NCI-H748 (cell line): ENCODE measurements at regions not wholly inside any gene's neighbourhood (a gene's known extent, or its start where the extent isn't known, plus 50 kb on each side); places are given as distances from the start of the nearest gene placed in this dataset.

Source experiments
- DNase-seq: peaks from one replicate; lab custom pipeline; 2025; ENCODE audit not compliant: unreplicated experiment; lab: John Stamatoyannopoulos, UW

DNA sequence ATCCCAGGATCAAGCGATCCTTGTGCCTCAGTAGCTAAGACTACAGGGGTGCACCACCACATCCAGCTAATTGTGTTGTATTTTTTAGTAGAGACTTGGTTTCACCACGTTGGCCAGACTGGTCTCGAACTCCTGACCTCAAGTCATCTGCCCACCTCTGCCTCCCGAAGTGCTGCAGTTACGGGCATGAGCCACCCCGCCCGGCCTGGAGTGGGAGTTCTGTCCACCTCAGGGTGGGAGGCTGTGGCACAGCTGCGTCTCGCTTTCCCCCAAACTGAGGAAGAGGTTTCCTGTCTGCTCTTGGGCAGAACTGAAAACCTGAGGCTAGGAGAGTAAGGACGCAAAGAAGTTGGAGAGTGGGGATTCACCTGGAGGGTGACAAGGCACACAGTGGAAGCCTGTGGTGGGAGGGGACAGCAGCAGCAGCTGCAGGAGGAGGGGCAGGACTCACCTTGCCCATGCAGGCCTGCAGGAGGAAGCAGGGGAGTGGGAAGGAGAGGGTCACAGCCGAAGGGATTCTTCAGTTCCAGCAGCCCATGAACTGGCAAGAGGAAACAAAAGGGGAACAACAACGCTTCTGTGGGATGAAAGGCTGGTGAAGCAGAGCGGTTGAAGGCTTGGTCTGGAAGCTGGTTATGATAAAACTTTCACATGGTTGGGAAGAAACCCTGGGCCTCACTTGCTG is 181.4 kb downstream of the GAS1 start:
- DNase-seq, result no peak

DNA sequence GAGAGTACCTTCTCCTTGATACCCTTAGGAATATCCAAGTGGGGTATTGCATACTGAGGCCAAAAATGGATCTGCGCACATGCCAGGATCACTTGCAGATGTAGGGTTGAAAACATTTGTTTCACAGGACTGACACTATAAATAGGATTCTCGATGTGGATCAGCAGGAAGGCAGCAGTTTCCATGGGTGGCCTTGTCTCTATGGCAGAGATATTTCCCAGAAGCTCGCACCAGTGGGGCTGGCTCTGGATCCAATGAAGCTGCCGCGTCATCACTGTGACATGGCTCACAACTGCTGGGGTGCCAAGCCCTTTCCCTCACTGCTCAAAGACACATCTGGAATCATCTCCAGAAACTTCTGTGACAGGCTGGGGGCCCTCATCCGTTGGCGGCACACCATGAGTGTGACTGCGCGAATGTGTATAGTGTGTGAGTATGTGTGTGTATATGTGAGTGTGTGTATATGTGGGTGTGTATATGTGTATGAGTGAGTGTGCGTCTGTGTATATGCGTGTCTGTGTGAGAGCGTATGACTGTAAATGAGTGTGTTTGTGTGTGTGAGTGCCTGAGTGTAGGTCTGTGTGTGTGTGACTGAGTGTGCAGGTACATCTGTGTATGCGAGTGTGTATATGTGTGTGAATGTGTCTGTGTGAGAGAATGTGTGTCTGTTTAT is 182.5 kb downstream of the GAS1 start:
- no peak for DNase-seq

DNA sequence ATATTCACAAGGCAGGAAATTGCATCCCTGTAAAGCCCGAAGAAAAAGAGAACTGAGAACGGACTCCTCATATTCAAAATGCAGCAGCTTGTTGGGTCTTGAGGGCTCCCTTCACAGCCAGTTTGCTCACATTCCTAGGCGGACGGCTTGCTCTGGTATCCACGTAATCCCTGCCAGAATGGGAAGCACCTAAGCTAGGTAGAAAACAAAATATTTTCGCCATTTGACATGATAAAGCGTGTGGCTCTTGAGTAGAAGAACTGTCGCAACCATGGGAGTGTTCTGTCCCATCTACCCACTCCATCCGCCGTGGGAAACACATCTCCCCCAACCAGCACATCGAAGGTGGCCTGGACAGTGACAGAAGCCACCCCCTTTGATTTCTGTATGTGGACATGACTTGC is 183.1 kb downstream of the GAS1 start:
- DNase-seq, result no peak

DNA sequence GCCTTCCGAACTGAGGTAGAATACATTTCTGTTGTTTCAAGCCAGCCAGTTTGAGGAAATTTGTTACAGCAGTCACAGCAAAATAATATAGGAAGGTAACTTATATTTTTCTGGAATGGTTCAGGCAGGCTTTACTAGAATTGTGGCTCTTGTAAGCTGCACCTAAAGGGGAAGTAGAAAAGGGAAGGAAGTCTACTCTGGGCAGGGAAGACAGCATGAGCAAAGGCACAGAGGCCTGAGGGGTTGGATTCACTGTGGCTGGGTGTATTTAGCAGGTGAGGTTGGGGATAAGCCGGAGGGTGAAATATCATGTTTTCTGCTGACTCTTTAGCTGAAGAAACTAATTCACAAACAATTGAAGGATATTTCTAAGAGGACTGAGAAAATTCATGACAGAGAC is 183.5 kb downstream of the GAS1 start:
- DNase-seq, result no peak

DNA sequence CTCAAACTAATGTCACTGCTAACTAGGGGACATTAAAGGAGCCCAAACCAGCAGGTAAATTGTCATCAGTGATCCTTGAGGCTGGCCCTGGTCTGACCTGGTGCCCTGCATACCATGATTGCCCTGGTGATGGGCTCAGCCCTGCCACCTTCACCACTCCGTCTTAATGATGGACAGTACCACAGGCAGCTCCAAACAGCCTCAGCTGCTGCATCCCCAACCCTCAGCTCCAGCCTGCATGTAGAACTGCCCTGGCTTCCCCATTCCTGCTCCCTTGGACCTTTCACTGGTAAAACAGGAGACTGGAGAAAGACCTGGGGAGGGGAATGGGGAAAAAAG is 190.0 kb downstream of the GAS1 start:
- no peak for DNase-seq

DNA sequence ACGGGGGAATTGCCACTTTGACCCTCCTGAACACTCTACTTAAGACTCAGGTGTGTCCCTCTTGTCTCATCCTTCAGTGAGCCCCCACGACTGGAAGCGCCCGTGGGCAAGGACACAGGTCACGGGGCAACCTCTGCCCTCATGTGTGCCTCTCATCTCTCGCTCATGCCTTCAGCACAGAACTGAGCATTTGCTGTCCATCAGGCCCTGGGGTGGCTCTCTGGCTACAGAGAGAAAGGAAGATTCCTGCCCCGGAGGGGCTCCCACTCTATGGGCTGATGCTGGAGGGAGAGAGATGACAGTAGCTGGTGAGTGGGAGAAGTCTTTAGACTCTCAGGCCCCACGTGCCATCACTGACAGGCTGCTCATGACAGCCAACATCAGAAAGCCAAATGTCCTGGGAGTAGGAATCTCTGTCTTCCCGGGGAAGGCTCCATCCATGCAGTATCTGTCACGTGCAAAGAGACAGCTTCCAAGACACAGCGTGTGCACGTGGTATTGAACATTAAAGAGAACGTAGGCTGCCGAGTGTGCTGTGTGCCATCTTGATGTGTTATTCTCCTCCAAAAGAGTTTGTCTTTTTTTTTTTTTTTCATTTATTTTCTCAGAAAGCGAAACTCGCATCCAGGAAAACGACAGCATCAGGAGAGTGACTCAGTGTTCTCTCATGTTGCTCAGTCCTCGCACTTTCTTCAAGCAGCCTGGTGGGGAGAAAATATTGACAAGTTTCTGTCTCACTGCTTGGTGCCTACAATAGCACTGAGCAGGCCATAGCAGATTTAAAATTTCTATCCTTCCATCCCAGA is 190.5 kb downstream of the GAS1 start:
- DNase-seq, result no peak

DNA sequence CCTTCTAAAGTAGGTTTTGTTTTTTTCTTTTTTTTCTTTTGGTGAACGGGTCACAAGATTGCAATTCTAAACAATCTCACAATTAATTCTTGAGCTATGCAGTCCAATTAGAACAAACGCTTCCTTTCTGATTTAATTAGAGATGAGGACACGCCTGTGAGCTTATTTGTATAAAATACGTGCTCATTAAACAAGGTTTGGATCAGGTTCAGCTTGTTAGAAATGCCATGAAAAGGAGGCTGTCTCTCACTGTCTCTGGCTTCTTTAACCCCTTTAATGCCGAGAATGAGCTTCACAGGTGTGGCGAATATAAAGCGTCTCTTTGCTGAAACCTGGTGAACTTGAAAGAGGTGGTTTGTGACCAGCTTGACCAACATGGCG is 191.8 kb downstream of the GAS1 start:
- no peak for DNase-seq

DNA sequence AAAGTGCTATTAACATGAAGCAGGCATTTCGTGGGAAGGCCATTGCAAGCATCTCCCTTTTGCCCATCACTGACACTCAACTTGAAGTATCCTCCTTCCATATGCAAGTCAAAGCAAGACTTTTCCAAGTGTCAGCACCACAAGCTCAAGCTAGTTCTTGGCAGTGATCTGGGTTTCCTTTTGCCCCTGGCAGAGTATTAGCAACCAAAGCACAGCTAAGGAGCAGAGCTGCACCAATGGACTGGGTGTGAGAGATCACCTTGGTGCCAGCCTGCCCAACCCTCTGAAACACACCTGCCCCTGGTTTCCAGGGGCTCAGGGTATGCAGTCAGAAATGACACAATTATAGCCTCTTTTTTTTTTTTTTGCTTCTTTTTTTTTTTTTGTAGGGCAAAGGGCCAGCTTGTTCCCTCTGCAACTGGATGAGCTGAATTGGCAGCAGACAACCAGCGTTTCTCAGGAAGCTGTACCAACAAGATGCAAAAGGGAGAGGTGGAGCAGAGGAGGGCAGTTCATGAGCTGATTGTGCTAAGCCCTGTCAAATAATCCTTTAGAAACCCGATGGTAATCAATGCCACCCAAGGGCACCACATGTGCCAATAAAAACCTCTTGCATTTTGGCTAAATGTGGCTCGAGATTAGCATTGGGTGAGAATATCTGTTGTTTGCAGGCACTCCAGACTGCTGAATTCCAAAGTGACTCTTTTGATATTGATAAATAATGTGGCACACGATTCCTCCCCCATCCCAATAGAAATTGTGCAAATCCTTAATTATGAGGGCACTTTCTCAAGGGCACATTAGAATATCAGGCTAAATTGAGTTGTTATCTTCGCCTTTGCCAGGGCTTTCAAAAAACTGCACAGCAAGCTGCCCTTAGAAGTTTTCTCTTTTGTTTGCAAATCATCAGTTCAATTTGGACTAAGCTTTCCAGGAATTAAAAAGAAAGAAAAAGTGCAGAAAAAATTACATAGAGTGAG is 192.4 kb downstream of the GAS1 start:
- DNase-seq, result no peak

DNA sequence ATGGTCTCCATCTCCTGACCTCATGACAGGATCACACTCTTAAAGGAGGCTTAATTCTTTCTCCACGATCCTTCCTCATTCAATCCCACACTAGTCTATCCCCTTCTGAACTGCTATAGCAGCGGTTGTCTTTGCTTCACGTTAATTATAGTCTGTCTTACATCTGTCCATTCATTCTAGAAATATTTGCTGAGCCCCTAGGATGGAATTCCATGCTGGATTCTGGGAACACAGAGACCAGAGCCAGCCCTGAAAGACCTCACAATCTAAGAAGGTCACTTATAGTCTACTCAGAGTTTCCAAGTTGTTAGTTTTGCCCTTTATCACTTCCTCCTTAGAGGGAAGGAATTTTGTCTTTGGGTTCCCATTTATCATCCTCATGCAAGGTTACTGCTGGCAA is 193.5 kb downstream of the GAS1 start:
- DNase-seq, result no peak

DNA sequence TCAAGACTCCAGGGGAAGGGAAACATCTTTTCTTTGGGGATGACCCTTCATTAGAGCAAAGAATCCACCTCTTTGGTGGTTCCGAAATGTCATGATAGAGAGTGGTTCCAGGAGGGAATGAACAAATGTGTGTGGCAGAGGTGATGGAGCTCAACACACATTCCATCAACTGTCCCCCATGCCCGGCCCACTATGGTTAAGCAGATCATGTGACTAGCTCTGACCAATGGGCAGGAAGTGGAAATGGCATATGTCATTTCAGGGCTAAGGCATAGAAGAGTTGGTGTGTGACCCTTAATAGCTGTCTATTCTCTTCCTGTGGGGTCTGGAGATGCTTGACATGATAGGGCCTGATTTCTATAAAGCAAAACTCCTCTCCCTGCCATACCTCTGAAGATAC is 194.6 kb downstream of the GAS1 start:
- no peak for DNase-seq

DNA sequence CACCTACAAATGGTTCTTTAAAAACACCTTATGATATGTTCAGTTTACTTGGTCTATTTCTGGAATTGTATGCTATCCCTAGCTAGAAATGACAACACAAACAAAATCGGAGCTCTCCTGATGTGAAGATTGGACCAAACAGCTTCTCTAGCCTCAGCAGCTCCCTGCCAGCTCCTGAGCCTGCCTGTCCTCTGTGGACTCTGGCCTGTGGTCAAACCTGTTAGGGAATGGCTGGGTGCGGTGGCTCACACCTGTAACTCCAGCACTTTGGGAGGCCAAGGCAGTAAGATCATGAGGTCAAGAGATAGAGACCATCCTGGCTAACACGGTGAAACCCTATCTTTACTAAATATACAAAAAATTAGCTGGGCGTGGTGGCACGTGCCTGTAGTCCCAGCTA is 195.3 kb downstream of the GAS1 start:
- no peak for DNase-seq

DNA sequence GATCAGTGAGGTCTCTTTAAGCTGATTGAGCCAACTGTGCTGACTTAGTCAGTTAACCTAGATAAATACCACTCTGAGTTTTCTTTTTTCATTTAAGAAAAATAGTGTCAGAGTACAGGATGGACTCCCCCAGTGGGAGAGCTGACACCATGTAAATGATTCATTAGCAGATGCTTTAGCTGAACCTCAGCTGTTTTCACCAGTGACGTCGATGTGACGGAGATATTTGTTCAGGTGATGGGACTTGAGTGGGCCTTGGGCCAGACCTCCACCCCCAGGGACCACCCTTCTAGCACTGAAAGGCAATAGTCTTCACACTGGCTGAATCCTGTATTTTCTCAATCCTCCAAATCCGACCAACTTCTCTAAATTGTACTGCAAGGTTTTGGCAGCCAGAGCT is 196.1 kb downstream of the GAS1 start:
- DNase-seq, result no peak

DNA sequence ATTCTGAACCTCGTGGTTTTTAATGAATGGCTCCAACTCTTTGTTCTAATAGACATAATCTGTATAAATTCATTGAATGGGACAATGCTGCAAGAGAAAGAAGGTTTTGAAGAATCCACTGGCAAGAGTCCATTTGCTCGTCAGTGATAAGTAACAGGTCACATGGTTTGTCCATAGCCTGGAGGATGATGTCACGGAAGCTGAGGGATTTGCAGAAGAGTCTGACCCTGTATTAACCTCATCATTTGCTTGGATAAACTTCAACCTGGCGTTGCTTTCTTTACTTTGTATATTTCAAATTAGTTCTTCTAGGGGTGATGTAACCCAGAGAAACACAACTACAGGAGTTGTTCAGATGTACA is 197.4 kb downstream of the GAS1 start:
- no peak for DNase-seq

DNA sequence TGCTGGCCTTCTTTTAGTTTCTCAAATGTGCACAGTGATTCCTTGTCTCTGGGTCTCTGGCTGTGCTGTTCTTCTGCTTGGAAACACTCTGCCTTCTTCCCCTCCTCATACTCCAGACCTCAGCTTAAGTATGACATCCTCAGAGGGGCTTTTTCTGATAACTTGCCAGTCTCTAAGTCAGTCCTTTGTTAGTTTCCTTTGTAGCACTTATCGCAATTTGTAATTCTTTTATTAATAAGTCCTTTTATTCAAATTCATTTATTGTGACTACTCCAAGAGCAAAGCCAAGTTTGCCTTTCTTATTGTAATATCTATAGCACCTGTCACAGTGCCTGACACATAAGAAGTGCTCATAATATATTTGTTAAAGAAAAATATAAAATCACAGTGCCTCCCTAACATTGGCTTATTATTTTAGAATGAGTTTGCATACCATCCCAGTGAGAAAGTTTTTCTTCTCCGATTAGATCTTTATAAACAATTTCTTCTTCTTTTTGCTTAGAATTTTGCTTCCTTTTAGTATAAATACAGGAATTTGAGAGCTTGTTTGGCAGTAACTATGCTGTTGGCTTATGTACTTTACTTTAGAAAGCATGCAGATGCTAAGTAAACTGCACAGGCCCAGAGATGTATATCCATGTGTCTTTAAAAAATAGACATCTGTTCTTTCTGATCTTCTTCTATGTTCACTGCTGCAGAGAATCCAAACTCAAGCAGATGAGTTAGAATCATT is 198.0 kb downstream of the GAS1 start:
- DNase-seq, result no peak

DNA sequence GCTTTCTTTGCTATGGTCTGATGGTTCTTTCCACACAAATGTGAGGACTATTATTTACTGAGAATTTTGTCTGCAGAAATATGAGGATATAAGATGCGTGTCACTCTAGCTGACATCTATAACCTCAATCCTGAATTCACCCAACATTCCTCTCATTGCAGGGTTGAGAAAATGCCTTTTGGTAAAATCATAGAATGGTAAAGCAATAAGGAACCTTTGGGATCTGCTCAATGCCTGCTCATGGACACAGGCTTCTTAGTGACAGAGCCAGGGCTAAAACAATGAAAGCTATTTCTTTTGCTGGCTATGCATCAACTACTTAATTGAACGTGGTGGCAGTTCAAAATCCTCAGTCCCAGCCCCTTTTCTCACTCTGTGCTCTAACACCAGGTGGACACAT is 199.6 kb downstream of the GAS1 start:
- no peak for DNase-seq

DNA sequence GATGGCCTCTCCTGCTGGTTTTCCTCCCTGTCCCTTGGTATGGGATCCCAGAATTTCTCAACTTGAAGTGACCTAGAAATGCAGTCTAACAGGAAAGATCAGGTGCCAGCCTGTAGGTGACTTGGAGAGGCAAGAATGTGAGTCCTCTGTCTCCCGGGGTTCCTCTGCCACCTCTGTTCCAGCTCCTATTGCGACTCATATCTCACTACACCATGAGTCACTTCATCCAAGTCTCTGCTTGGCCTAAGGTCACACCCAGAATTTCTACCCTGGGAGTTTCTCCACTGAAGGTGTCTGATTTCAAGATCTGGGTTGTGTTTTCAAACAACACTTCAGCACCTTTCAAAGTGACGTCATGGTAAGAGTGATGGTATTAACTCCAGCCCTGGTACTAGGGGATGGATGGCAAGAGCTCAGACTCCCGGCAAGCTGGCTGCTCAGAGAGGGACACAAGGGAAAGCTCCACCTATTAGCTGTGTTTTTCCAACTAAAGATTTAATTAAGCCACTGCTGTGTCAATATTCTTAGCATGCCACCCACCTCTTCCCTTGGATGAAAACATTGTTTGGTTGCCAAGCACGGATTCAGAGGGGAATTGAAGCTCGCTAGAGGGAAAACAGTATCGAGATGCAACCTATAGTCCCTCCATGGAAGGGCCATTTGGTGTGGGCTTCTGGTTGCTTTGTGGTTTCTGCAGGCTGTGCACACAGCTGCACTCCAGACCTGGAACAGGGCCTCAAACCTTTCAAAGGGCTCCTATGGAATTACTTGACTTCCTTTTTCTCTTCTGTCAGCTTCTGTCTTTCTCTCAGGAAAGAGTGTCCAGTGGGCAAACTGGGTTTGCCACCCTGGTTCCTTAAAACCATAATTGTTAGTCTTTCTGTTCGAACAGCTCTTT is 205.7 kb downstream of the GAS1 start:
- no peak for DNase-seq

DNA sequence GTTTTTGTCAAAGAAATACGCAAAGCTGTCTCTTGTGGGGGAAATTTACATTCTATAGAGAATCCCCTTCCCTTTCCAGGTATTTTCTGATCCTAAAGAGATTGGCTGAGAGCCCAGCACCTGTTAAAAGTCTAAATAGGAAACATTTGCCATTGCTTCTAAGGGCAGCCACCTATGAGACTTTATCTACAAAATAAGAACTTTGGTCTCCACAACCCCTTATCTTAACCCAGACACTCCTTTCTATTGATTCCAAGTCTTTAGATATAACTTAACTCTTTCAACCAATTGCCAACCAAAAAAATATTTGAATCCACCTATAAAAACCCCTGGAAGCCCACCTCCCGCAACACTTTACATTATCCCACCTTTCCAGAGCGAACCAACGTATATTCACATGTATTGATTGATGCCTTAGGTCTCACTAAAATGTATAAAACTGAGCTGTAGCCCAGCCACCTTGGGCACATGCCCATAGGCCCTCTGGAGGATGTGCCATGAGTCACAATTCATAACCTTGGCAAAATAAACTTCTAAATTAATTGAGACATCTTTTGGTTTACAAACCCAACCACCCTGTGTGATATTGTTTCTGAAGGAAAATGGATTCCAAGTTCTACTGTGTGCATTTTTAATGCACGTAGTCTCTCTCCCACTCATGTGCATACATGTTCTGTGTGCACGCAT is 211.4 kb downstream of the GAS1 start:
- no peak for DNase-seq

DNA sequence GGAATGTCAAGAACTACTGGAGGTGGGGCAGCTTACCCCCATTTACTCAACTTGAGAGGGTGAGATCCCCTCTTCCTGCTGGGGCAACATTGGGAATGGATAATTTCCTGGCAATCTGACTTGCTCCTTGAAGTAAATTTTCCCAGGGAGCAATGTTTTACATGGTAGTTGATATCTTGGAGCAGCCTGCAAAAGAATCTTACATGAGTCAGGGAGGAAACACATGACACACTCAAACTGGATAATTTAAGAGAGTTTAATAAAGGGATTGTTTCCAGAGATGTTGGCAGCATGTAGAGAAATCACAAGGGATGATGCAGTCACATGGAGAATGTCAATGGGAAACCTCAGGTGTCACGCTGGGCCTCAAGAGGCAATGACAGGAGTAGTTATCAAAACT is 212.5 kb downstream of the GAS1 start:
- DNase-seq, result no peak

DNA sequence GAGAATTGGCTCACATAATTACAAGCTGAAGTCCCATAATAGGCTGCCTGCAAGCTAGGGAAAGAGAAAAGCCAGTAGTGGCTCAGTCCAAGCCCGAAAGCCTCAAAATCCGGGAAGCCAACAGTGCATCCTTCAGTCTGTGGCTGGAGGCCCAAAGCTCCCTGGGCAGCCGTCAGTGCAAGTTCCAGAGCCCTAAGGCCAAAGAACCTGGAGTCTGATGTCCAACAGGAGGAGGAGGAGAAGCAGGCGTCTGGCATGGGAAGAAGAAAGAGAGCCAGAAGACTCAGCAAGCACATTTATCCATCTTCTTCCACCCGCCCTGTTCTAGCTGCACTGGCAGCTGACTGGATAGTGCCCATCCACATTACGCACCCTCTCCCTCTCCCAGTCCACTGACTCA is 213.4 kb downstream of the GAS1 start:
- DNase-seq, result no peak
